Activated naive CD8-positive, alpha-beta T cell treated with anti-CD3 and anti-CD28 coated beads, Interleukin-2, amount 10 ng/mL, durations not matched to agents 7 days and 5 days (primary cell): ENCODE measurements at regions not wholly inside any gene's neighbourhood (a gene's known extent, or its start where the extent isn't known, plus 50 kb on each side); places are given as distances from the start of the nearest gene placed in this dataset.

Experiments used
- ATAC-seq: fragments of 150-1000 bp; cut with Tn5 transposase; one replicate; pipeline ENCODE4 v1.10.0; 2021; ENCODE audit warnings: low read depth, moderate library complexity
- POLR2A ChIA-PET: fragments of 350-600 bp; sonication (Branson Sonifier 250); formaldehyde crosslinking; loops from one replicate; lab custom pipeline; 2021; ENCODE audit warnings: antibody characterized with exemption; lab: Charles Lee
- DNase-seq: peaks from one replicate; pipeline ENCODE4 v3.0.0; 2021
- H3K27ac Mint-ChIP-seq: one replicate; pipeline ENCODE4 v1.8.0; 2022; ENCODE audit warnings: mild to moderate bottlenecking, mixed read lengths
- H3K27me3 Mint-ChIP-seq: one replicate; pipeline ENCODE4 v1.8.0; 2022; ENCODE audit warnings: mild to moderate bottlenecking, moderate library complexity, mixed read lengths
- H3K36me3 Mint-ChIP-seq: one replicate; pipeline ENCODE4 v1.8.0; 2021; ENCODE audit warnings: mild to moderate bottlenecking, mixed read lengths
- H3K4me1 Mint-ChIP-seq: one replicate; pipeline ENCODE4 v1.8.0; 2021; ENCODE audit warnings: mixed read lengths
- H3K4me3 Mint-ChIP-seq: one replicate; pipeline ENCODE4 v1.8.0; 2022; ENCODE audit warnings: mild to moderate bottlenecking, moderate library complexity, mixed read lengths
- H3K9me3 Mint-ChIP-seq: one replicate; pipeline ENCODE4 v1.8.0; 2021; ENCODE audit warnings: mixed read lengths

GRCh38 chr20:58008866-58009265 is 219.6 kb downstream of the ANKRD60 start:
- no peak overlapping the region for H3K27ac Mint-ChIP-seq
- DNase-seq (no peak), ATAC-seq (no peak)
- peaks cover 3% of the 10 kb centered on the region for H3K27me3 Mint-ChIP-seq
- no peak overlapping the region for H3K4me3 Mint-ChIP-seq
- no peaks in the 10 kb centered on the region for H3K9me3 Mint-ChIP-seq
- no peaks in the 10 kb centered on the region for H3K4me1 Mint-ChIP-seq
- H3K36me3 Mint-ChIP-seq: no peaks in the 10 kb centered on the region
- POLR2A ChIA-PET: no interaction called here

GRCh38 chr20:58008413-58008812 is 220.0 kb downstream of the ANKRD60 start:
- POLR2A ChIA-PET: no interaction called here
- no peaks in the 10 kb centered on the region for H3K9me3 Mint-ChIP-seq

GRCh38 chr20:58007947-58008346 is 220.5 kb downstream of the ANKRD60 start:
- H3K27me3 Mint-ChIP-seq: peaks cover 3% of the 10 kb centered on the region
- no peaks in the 10 kb centered on the region for H3K4me1 Mint-ChIP-seq
- H3K9me3 Mint-ChIP-seq: no peaks in the 10 kb centered on the region
- ATAC-seq: no peak
- no peak overlapping the region for H3K4me3 Mint-ChIP-seq
- no peak overlapping the region for H3K27ac Mint-ChIP-seq
- POLR2A ChIA-PET: no interaction called here
- no peaks in the 10 kb centered on the region for H3K36me3 Mint-ChIP-seq
- no peak for DNase-seq

More at GRCh38 chr20:58008413-58008812, 220.0 kb downstream of the ANKRD60 start:
- Mint-ChIP-seq H3K36me3 (no peaks in the 10 kb centered on the region), H3K27ac (no peak overlapping the region), H3K4me1 (no peaks in the 10 kb centered on the region), H3K27me3 (peaks cover 3% of the 10 kb centered on the region), H3K4me3 (no peak overlapping the region)
- ATAC-seq: no peak
- no peak for DNase-seq

GRCh38 chr20:58006346-58007316 is 221.8 kb downstream of the ANKRD60 start:
- DNase-seq: no peak
- Mint-ChIP-seq H3K27ac (no peak overlapping the region), H3K36me3 (no peaks in the 10 kb centered on the region), H3K4me3 (no peak overlapping the region), H3K4me1 (no peaks in the 10 kb centered on the region), H3K27me3 (peaks cover 3% of the 10 kb centered on the region), H3K9me3 (no peaks in the 10 kb centered on the region)
- no peak for ATAC-seq
- POLR2A ChIA-PET: no interaction called here

GRCh38 chr20:58005581-58006345 is 222.7 kb downstream of the ANKRD60 start:
- H3K27me3 Mint-ChIP-seq: peaks cover 3% of the 10 kb centered on the region
- no peak overlapping the region for H3K4me3 Mint-ChIP-seq
- POLR2A ChIA-PET: no interaction called here
- no peaks in the 10 kb centered on the region for H3K4me1 Mint-ChIP-seq
- no peak overlapping the region for H3K27ac Mint-ChIP-seq
- DNase-seq: no peak
- no peaks in the 10 kb centered on the region for H3K9me3 Mint-ChIP-seq
- ATAC-seq: no peak
- no peaks in the 10 kb centered on the region for H3K36me3 Mint-ChIP-seq

GRCh38 chr20:58004900-58005299 is 223.6 kb downstream of the ANKRD60 start:
- ATAC-seq: no peak
- no peaks in the 10 kb centered on the region for H3K4me1 Mint-ChIP-seq

GRCh38 chr20:58004146-58004545 is 224.3 kb downstream of the ANKRD60 start:
- Mint-ChIP-seq H3K4me1 (no peaks in the 10 kb centered on the region), H3K4me3 (no peak overlapping the region), H3K27ac (no peak overlapping the region), H3K9me3 (no peaks in the 10 kb centered on the region), H3K27me3 (peaks cover 3% of the 10 kb centered on the region), H3K36me3 (no peaks in the 10 kb centered on the region)
- POLR2A ChIA-PET: no interaction called here
- ATAC-seq (no peak), DNase-seq (no peak)

More at GRCh38 chr20:58004900-58005299, 223.6 kb downstream of the ANKRD60 start:
- Mint-ChIP-seq H3K9me3 (no peaks in the 10 kb centered on the region), H3K36me3 (no peaks in the 10 kb centered on the region), H3K27me3 (peaks cover 3% of the 10 kb centered on the region), H3K27ac (no peak overlapping the region), H3K4me3 (no peak overlapping the region)
- DNase-seq: no peak
- POLR2A ChIA-PET: no interaction called here

GRCh38 chr20:58003525-58003924 is 224.9 kb downstream of the ANKRD60 start:
- ATAC-seq (no peak), DNase-seq (no peak)
- Mint-ChIP-seq H3K27me3 (peaks cover 7% of the 10 kb centered on the region), H3K36me3 (no peaks in the 10 kb centered on the region), H3K9me3 (no peaks in the 10 kb centered on the region), H3K27ac (no peak overlapping the region), H3K4me3 (no peak overlapping the region), H3K4me1 (no peaks in the 10 kb centered on the region)
- POLR2A ChIA-PET: no interaction called here

- Mint-ChIP-seq H3K4me3 (no peak overlapping the region), H3K27me3 (peaks cover 11% of the 10 kb centered on the region), H3K36me3 (no peaks in the 10 kb centered on the region), H3K4me1 (no peaks in the 10 kb centered on the region), H3K9me3 (no peaks in the 10 kb centered on the region), H3K27ac (no peak overlapping the region)
- DNase-seq: no peak
- ATAC-seq: no peak
- POLR2A ChIA-PET: no interaction called here
Measured at GRCh38 chr20:58002901-58003300, 225.6 kb downstream of the ANKRD60 start.

GRCh38 chr20:58001946-58002345 is 226.5 kb downstream of the ANKRD60 start:
- no peak overlapping the region for H3K27ac Mint-ChIP-seq
- POLR2A ChIA-PET: no interaction called here
- no peaks in the 10 kb centered on the region for H3K36me3 Mint-ChIP-seq
- DNase-seq: no peak
- H3K27me3 Mint-ChIP-seq: peaks cover 17% of the 10 kb centered on the region
- no peak overlapping the region for H3K4me3 Mint-ChIP-seq
- ATAC-seq: no peak
- H3K4me1 Mint-ChIP-seq: no peaks in the 10 kb centered on the region
- no peaks in the 10 kb centered on the region for H3K9me3 Mint-ChIP-seq

GRCh38 chr20:58001381-58001780 is 227.1 kb downstream of the ANKRD60 start:
- no peaks in the 10 kb centered on the region for H3K4me1 Mint-ChIP-seq
- no peaks in the 10 kb centered on the region for H3K36me3 Mint-ChIP-seq
- POLR2A ChIA-PET: no interaction called here
- peaks cover 21% of the 10 kb centered on the region for H3K27me3 Mint-ChIP-seq
- H3K9me3 Mint-ChIP-seq: no peaks in the 10 kb centered on the region
- no peak overlapping the region for H3K27ac Mint-ChIP-seq
- DNase-seq: no peak
- ATAC-seq: no peak
- no peak overlapping the region for H3K4me3 Mint-ChIP-seq

GRCh38 chr20:58000861-58001260 is 227.6 kb downstream of the ANKRD60 start:
- ATAC-seq (no peak), DNase-seq (no peak)
- H3K9me3 Mint-ChIP-seq: no peaks in the 10 kb centered on the region
- POLR2A ChIA-PET: no interaction called here
- no peak overlapping the region for H3K27ac Mint-ChIP-seq
- no peaks in the 10 kb centered on the region for H3K36me3 Mint-ChIP-seq
- H3K27me3 Mint-ChIP-seq: peaks cover 21% of the 10 kb centered on the region
- H3K4me3 Mint-ChIP-seq: no peak overlapping the region
- no peaks in the 10 kb centered on the region for H3K4me1 Mint-ChIP-seq

- H3K9me3 Mint-ChIP-seq: no peaks in the 10 kb centered on the region
- peaks cover 19% of the 10 kb centered on the region for H3K27me3 Mint-ChIP-seq
- no peak for ATAC-seq
- no peak for DNase-seq
- no peak overlapping the region for H3K27ac Mint-ChIP-seq
- POLR2A ChIA-PET: no interaction called here
- H3K4me1 Mint-ChIP-seq: no peaks in the 10 kb centered on the region
- no peak overlapping the region for H3K4me3 Mint-ChIP-seq
- H3K36me3 Mint-ChIP-seq: no peaks in the 10 kb centered on the region
Measured at GRCh38 chr20:57999465-58000111, 228.9 kb downstream of the ANKRD60 start.
